Stimulated activated CD8-positive, alpha-beta memory T cell treated with anti-CD3 and anti-CD28 coated beads, Interleukin-7, amount 100 ng/mL, for 48 hours (primary cell): ENCODE measurements at regions not wholly inside any gene's neighbourhood (a gene's known extent, or its start where the extent isn't known, plus 50 kb on each side); places are given as distances from the start of the nearest gene placed in this dataset.
"Not testable (repeated sequence)": the region's sequence is repeated elsewhere in the genome, so short reads cannot be mapped to it uniquely, and the experiment has no call there.

Experiments
- DNase-seq, 2 donors: peaks; one replicate each; pipeline ENCODE4 v3.0.0-alpha.2; 2020; ENCODE audit warnings: low read depth in 1 of 2; ENCODE audit errors: extremely low read depth in 1 of 2

DNA sequence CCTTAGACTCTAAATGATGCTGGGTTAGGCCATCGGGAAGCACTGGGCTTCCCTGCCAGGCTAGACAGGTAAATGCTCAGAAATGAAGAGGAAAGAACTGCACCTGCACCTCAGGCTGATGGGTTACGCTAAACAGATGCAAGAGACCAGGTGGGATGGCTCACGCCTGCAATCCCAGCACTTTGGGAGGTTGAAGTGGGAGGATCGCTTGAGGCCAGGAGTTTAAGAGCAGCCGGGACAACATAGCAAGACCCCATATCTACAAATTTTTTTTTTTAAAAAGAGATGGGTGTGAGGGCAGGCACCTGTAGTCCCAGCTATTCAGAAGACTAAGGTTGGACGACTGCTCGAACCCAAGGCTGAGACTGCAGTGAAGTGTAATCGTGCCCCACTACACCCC, 634.7 kb downstream of the UQCRFS1 start:
- no peak for DNase-seq

DNA sequence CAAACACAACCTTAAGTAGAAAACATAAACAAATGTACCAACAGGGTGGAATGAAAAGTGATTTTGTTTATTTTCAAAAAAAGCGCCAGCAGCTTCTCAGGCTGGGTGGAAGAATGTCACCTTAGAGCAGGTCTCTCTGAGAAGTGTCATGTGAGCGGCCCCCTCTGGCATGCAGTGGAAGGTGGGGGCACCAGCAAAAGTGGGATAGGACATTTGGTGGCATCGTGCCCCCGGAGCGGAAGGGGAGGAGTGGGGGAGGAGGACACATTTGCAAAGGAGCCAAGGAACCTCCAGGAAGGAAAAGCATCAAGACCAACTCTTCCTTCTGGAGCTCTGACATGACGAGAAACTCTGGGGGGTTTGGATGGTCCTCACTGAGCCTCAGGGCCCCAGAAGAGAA, 635.3 kb downstream of the UQCRFS1 start:
- DNase-seq = no peak

DNA sequence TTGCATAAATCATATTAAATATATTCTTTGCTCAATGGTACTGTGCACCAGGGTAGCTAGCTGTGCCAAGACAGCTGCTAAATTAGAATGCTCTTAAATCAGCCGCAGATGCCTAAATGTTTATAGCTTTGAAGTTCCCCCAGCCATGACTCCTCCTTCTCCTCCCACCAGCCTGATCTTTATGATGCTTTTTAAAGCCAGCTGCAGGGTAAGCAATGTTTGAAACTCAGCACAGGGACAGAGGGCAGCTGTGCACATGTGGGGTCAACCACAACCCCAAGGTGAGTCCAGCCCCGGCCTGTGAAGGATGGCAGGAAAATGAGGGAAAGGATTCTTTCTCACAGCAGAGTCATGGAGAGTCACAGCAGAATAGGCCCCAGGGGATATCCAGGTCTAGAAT, 635.7 kb downstream of the UQCRFS1 start:
- no peak for DNase-seq

DNA sequence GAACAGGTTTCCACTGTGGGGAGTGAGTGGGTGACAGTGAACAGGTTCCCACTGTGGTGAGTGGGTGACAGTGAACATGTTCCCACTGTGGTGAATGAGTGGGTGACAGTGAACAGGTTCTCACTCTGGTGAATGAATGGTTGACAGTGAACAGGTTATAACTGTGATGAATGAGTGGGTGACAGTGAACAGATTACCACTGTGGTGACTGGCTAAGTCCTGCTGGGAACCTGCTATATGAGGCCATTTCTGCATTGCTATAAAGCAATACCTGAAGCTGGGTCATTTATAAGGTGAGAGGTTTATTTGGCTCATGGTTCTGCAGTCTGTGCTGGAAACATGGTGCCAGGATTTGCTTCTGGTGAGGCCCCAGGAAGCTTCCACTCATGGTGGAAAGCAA, 637.1 kb downstream of the UQCRFS1 start:
- DNase-seq = no peak

DNA sequence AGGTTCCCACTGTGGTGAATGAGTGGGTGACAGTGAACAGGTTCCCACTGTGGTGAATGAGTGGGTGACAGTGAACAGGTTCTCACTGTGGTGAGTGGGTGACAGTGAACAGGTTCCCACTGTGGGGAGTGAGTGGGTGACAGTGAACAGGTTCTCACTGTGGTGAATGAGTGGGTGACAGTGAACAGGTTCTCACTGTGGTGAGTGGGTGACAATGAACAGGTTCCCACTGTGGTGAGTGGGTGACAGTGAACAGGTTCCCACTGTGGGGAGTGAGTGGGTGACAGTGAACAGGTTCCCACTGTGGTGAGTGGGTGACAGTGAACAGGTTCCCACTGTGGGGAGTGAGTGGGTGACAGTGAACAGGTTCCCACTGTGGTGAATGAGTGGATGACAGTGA, 637.6 kb downstream of the UQCRFS1 start:
- DNase-seq = not testable (repeated sequence)

DNA sequence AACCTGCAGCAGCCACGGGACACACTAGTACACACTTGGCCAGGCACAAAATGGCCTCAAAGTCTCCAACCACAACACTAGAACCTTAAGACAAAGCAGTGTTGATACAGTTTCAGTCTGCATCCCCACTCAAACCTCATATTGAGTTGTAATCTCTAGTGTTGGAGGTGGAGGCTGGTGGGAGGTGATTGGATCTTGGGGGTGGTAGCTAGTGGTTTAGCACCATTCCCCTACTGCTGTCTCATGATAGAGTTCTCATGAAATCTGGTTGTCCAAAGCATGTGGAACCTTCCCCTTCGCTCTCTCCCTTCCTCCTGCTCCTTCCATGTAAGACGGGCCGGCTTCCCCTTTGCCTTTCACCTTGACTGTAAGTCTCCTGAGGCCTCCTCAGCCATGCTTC, 638.7 kb downstream of the UQCRFS1 start:
- no peak for DNase-seq

DNA sequence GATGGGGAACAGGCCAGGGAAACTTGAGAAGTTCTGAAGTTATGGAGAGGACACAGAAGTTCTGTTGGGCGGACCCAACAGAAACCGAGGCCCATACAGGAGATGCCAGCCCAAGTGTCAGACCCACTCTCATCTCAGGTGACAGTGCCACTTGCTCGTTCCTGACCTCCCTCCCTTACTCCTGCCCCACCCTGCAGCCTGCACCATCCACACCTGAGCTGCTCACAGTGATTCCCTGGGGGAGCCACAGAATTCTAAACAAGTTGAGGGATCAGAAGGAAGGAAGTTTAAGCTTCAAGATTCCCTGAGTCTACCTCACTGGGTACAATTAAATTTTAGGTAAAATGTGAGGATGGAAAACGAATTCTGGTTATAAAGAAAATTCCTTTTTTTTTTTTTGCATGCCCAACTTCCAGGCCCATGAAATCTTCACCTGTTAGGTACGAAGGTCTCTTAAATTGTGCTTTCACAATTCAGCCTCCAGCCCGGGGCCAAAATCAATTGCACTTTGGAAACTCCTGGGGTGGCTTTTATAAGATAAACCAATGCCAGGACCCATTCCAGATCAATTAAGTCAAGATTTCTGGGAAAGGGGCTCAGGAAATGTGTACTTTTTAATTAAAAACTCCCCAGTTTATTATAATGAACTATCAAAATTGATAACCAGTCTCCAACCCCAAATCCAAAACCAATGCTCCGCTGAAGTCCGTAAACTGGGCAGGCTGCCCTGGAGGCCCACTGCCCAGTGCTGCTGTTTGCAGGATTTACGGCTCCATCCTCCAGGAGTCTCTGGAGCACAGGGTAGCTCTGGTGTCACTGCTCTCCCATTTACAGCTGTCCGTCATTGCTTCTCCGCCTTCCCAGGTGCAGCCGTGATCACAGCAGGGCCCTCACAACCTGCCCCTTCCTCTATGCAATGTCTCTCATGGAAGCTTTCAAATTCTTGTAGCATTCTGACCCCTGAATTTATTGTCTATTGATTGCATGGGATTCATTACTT, 643.5 kb downstream of the UQCRFS1 start:
- no peak for DNase-seq

DNA sequence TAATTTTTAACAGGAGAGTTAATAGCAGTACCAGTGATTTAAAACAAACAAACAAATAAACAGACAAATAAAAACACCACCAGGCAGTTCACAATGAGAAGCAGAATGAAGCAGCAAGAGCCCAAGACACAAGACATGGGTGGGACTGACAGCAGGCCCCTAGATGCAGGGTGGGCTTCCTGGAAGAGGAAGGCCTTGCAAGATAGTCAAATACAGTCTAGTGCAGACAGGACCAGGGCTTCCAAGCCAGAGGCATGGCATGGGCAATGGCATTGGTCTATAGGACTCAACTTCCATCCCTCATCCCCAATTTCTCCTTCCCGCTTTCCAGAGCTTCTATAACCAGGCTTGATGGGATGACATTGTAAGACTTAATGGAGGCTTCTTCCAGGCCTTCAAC, 645.1 kb downstream of the UQCRFS1 start:
- no peak for DNase-seq

DNA sequence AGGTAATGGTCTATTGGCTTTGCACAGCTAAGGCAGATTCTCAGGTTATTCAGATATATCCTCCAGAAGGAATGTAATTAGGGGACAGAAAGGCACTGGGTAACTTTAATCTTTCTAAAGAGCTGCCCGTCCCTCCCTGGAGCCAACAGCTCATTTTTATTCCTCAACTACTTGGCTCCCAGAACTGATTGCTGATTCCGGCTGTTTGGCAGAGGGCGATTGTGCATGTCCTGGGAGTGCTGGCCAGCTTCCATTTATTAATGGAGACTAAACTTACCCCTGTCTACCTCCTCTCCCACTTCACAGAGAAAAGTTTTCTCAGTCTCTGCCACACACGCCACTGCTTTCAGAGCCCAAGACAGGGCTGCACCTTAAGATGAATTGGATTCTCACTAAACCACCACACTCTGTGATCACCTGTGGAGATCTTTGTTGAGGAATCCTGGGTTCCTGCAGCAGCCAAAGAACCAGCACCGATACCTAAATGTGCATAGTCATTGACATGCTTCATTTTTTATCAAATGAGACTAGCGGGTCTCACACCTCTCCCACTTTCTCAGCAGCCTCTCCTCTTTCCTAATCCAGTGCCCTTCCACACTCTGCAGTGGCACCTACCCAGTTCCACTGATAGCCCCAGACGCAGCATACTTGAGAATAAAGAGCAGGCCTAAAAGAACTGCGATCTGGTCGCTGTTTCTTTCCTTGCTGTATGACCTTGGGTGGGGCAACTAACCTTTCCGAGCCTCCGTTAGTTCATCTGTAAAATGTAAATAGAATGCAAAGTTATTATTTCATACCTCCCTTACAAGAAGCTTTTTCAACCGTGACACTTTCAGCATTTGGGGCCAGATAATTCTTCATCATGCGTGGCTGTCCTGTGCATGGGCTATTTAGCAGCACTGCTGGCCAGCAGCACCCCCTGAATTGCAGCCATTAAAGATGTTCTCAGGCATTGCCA, 648.7 kb downstream of the UQCRFS1 start:
- DNase-seq = no peak

DNA sequence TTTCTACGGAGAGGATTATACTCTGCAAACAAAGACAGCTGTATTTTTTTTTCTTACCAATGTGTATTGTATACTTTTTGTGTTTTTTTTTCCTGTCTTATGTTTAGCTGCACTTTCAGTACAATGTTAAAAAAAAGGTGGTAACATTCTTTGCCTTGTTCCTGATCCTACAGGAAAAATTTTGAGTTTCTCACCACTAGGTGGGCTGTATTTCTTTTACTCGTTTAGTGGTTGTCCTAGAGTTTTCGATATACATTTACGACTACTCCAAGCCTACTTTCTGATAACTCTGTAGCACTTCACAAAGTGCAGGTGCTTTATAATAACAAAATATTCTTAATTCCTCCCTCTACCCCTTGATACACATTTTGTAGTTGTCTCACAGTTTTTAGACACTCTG, 652.2 kb downstream of the UQCRFS1 start:
- no peak for DNase-seq

DNA sequence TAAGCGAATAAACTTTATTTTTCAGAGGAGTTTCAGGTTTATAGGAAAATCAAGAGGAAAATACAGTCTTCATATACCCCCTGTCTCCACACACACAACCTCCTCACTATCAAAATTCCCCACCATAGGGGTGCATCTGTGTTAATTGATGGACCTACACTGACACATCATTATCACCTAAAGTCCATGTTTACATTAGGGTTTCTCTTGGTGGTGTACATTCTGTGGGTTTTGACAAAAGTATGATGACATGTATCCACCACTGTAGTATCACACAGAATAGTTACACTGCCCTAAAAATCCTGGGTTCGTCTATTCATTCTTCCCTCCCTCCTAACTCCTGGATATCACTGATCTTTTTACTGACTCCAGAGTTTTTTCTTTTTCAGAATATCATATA, 654.2 kb downstream of the UQCRFS1 start:
- DNase-seq = no peak

DNA sequence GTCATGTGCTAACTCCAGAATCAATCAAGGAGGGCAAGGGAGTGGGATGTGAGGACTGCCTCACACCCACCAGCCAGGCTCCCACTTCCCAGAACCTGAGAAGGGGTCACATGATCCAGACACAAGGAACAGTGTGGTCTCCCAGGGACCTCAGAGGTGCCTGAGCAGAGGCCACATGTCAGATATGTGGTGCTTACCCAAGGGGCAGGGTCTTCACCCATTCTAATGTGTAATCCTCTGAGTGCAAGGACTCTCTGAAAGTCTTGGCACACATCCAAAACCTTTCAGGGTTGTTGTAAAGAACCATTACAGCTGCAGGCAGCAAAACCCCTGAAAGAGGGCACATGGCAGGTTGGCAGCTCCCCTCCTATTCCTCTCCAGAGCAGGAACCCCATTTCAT, 656.6 kb downstream of the UQCRFS1 start:
- DNase-seq = no peak

DNA sequence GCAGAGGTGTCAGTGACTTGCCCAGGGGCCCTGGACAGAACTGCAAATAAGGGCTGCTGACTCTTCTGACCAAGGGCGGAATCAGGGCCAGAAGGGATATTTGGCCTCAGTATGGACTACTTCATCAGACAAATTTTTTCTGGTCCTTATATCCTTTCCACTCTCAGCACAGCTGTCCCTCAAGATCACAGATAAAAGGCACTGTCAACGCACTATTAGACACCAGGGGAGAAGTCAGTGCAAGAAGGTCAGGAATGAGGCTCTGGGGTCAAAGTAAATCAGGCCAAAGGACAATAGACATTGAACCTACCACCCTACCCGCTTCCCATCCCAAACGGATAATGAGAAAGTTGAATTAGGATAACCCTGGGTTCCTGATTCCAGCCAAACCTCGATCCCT, 657.6 kb downstream of the UQCRFS1 start:
- no peak for DNase-seq

DNA sequence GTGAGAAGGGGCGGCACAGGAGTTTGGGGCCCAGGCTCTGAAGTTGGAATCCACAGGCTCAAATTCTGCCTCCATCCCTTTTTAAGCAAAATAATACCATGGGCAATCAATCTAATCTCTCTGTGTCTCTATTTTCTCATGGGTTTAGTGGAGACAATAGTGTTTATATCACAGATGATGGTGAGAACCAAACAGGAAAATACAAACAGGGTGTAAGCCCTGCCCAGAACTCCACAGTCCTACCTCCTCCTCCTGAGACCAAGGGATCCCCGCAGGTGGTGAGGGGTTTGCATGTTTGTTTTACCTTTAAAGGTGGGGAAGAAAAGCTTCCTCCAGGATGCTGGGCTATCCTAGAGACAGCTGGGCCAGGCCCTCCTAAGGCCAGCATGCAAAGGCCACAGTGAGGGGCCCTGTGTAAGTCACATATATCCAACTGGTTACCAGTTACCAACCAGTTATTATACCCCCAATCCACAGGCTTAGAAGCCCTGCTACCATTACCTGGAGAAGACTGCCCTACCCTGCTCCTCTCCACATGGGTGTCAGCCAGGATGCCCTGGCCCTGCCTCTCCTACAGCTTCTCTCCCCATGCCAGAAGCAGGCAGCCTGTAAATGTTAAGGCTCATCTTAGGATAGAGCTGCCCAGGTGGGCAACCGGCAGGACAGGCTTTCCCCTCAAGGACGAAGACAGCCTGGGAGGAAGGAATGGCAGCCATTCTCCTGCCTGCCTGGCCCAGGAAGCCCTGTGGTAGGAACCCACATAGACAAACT, 658.4 kb downstream of the UQCRFS1 start:
- DNase-seq = no peak

DNA sequence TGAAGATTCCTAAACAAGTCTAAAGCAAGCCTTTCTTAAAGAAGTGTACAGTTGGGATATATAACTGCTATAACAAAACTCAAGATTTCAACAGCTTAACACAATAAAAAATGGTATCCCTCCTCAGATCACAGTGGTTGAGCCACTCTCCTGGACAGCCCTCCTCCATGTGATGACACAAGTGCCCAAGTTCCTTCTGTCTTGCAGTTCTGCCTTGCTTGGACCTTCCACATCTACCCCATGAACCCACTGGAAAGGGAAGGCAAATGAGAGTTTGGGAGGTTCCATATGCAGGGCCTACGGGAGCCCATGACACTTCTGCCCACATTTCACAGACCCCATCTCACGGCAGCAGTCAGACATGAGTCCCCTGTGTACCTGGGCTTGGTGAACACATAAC, 659.2 kb downstream of the UQCRFS1 start:
- no peak for DNase-seq

DNA sequence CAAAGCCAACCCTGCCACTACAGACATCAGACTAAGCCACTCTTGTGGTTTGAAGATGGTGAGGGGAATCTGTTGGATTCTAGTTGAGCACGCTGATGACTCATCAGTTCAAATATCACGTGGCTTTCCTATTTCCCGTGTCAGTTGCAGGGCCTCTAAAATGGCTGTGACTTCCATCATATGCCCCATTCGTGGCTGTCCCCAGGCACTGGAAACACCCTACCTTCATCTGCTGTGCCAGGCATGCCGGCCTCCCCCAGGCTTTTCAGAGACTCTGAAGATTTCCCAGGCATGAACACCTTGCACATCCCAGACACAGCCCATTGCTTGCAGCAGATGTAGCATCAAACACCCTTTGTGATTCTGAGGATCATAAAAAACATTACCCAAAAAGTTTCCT, 659.9 kb downstream of the UQCRFS1 start:
- no peak for DNase-seq

DNA sequence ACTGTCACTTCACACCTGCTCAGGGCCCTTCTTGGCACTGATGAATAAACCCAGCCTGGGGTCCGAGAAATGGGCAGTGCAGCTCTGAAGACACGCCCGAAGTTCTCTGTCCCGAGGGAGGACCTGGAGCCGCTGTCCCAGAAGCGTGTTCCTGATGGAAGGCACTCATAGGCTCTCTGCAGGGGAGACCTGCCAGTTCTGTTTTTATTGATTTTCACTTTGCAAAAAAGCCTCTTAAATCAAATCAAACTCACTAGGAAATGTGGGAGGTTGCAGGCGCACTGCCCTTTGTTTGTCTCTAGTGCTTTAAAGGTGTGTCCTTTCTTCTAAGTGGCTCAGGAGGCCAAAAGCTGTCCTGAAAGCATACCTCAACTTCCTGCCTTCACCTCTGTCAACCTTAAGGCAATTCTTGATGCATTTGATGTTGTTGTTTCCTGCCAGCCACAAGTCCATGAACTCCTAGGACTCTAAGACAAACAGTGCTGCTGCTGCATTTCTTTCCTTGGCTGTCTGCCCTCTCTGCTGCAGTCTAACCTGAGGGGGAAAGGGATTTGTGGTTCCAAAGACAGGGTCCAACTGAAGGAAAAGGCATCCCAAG, 663.2 kb downstream of the UQCRFS1 start:
- DNase-seq = no peak

DNA sequence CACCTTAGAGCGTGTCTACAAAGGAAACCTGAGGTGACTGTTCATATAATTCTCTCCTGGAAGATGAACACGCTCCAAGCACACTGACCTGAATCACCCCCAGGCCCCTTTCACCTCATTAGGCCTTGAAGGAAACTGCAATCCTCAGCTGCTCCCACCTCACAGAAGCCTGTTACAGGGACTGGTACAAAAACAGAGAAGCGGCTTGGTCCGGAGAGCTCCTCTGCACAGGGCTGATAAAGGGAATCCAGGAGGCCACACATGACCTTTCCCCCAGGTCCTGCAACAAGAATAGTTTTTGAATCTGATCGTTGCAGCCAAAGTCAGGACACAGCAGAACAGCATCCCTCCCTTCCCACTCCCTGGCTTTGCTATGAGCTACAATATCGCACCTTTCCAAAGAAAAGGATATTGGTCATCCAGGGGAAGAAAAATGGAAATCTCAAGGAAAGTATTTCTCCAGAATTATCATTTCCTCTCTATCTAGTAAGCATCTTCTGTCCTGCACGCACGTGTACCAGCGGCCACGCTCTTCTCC, 666.7 kb downstream of the UQCRFS1 start:
- DNase-seq = no peak

DNA sequence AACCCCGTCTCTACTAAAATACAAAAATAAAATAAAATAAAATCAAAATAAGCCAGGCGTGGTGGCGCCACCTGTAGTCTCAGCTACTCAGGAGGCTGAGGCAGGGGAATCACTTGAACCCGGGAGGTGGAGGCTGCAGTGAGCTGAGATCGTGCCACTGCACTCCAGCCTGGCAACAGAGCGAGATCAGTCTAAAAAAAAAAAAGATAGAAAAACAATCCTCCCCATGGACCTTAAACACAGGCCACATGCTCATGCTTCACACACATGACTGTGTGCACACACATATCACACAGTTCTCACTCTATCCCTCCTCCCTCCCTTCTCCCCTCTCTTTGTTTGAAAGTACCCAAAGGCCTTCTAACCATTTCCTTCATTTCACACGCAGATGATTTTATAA, 667.6 kb downstream of the UQCRFS1 start:
- DNase-seq = not testable (repeated sequence)
